Neural progenitor cell (in vitro differentiated cells): ENCODE measurements at regions not wholly inside any gene's neighbourhood (a gene's known extent, or its start where the extent isn't known, plus 50 kb on each side); places are given as distances from the start of the nearest gene placed in this dataset.

Experiments
- CTCF ChIP-seq: fragments of 200-600 bp; sonication (generic); IDR thresholded peaks from 2 replicates; pipeline ENCODE4 v1.5.1; 2017; ENCODE audit warnings: antibody characterized with exemption, mild to moderate bottlenecking
- EZH2 ChIP-seq: fragments of 200-600 bp; sonication (generic); IDR thresholded peaks from 2 replicates; pipeline ENCODE4 v1.6.1; 2017; ENCODE audit warnings: antibody characterized with exemption, mild to moderate bottlenecking, moderate library complexity
- EZH2phosphoT487 ChIP-seq: fragments of 200-600 bp; sonication (generic); IDR thresholded peaks from 2 replicates; pipeline ENCODE4 v1.6.1; 2017; ENCODE audit warnings: antibody characterized with exemption

- TF ChIP-seq CTCF (no peak), EZH2 (no peak), EZH2phosphoT487 (no peak)
Observed at GRCh38 chr16:55040366-55041086, 109.9 kb downstream of the IRX5 start.
